ENCODE measurements at regions not wholly inside any gene's neighbourhood (a gene's known extent, or its start where the extent isn't known, plus 50 kb on each side); places are given as distances from the start of the nearest gene placed in this dataset.

GRCh38 chr10:128560993-128561392 is 434.8 kb upstream of the MKI67 start:
- no peak for DNase-seq (ENCODE audit: low read depth)

- DNase-seq (ENCODE audit: low read depth) = no peak
These were observed 437.2 kb upstream of the MKI67 start for GRCh38 chr10:128563387-128563786.

- DNase-seq (ENCODE audit: low read depth) = no peak
These were observed 437.7 kb upstream of the MKI67 start for GRCh38 chr10:128563904-128564303.

GRCh38 chr10:128566361-128566968 is 440.2 kb upstream of the MKI67 start:
- no peak for DNase-seq (ENCODE audit: low read depth)

GRCh38 chr10:128567551-128567950 is 441.3 kb upstream of the MKI67 start:
- DNase-seq (ENCODE audit: low read depth) = no peak

- no peak for DNase-seq (ENCODE audit: low read depth)
These were observed 441.8 kb upstream of the MKI67 start for GRCh38 chr10:128568041-128568440.

- no peak for DNase-seq (ENCODE audit: low read depth)
These were observed 442.3 kb upstream of the MKI67 start for GRCh38 chr10:128568491-128568890.

GRCh38 chr10:128568990-128569945 is 443.0 kb upstream of the MKI67 start:
- no peak for DNase-seq (ENCODE audit: low read depth)

GRCh38 chr10:128570319-128570995 is 444.2 kb upstream of the MKI67 start:
- no peak for DNase-seq (ENCODE audit: low read depth)

- no peak for DNase-seq (ENCODE audit: low read depth)
These were observed 444.8 kb upstream of the MKI67 start for GRCh38 chr10:128571071-128571470.

- no peak for DNase-seq (ENCODE audit: low read depth)
These were observed 445.5 kb upstream of the MKI67 start for GRCh38 chr10:128571745-128572144.

- no peak for DNase-seq (ENCODE audit: low read depth)
These were observed 446.5 kb upstream of the MKI67 start for GRCh38 chr10:128572696-128573095.

- no peak for DNase-seq (ENCODE audit: low read depth)
These were observed 447.1 kb upstream of the MKI67 start for GRCh38 chr10:128573281-128573845.

GRCh38 chr10:128573986-128574385 is 447.8 kb upstream of the MKI67 start:
- no peak for DNase-seq (ENCODE audit: low read depth)

- DNase-seq (ENCODE audit: low read depth) = no peak
These were observed 448.5 kb upstream of the MKI67 start for GRCh38 chr10:128574581-128575210.

GRCh38 chr10:128575761-128576160 is 449.5 kb upstream of the MKI67 start:
- no peak for DNase-seq (ENCODE audit: low read depth)

GRCh38 chr10:128576336-128576735 is 450.1 kb upstream of the MKI67 start:
- no peak for DNase-seq (ENCODE audit: low read depth)

- DNase-seq (ENCODE audit: low read depth) = no peak
These were observed 450.9 kb upstream of the MKI67 start for GRCh38 chr10:128576943-128577670.

- no peak for DNase-seq (ENCODE audit: low read depth)
These were observed 451.9 kb upstream of the MKI67 start for GRCh38 chr10:128577958-128578750.

GRCh38 chr10:128578766-128579165 is 452.5 kb upstream of the MKI67 start:
- DNase-seq (ENCODE audit: low read depth) = no peak

Measured in stimulated activated CD8-positive, alpha-beta memory T cell treated with anti-CD3 and anti-CD28 coated beads, Interleukin-7, amount 100 ng/mL, for 24 hours (primary cell).